DOHH2 (cell line): ENCODE measurements at regions not wholly inside any gene's neighbourhood (a gene's known extent, or its start where the extent isn't known, plus 50 kb on each side); places are given as distances from the start of the nearest gene placed in this dataset.

Source experiments
- H3F3A ChIP-seq: fragments of 200-600 bp; sonication (generic), shearing (Covaris generic); 2 replicates; pipeline ENCODE4 v1.6.0; 2016; ENCODE audit warnings: antibody characterized with exemption, mild to moderate bottlenecking; ENCODE audit not compliant: control insufficient read depth, insufficient read depth
- H3K27ac ChIP-seq: fragments of 200-600 bp; sonication (generic); 2 replicates; pipeline ENCODE4 v1.5.1; 2014; ENCODE audit warnings: low read depth, mild to moderate bottlenecking, low read length, moderate library complexity
- H3K27me3 ChIP-seq: fragments of 200-600 bp; sonication (generic); 2 replicates; pipeline ENCODE4 v1.6.1; 2014; ENCODE audit warnings: mild to moderate bottlenecking, low read length, mixed read lengths; ENCODE audit not compliant: control insufficient read depth
- H3K36me3 ChIP-seq: fragments of 200-600 bp; sonication (generic); 2 replicates; pipeline ENCODE4 v1.6.1; 2014; ENCODE audit warnings: mild to moderate bottlenecking, low read length, moderate library complexity, mixed read lengths; ENCODE audit not compliant: control insufficient read depth
- H3K4me1 ChIP-seq: fragments of 200-600 bp; sonication (generic); 2 replicates; pipeline ENCODE4 v1.6.1; 2014; ENCODE audit warnings: mild to moderate bottlenecking, low read length, mixed read lengths; ENCODE audit not compliant: control insufficient read depth
- H3K4me2 ChIP-seq: fragments of 200-600 bp; sonication (generic); 2 replicates; pipeline ENCODE4 v1.6.0; 2014; ENCODE audit warnings: mild to moderate bottlenecking, low read length, moderate library complexity
- H3K4me3 ChIP-seq: fragments of 200-600 bp; sonication (generic); 2 replicates; pipeline ENCODE4 v1.5.1; 2014; ENCODE audit warnings: mild to moderate bottlenecking, low read length, mixed read lengths
- H3K79me2 ChIP-seq: fragments of 200-600 bp; sonication (generic); 2 replicates; pipeline ENCODE4 v1.6.1; 2014; ENCODE audit warnings: mild to moderate bottlenecking, low read length, mixed read lengths; ENCODE audit not compliant: control insufficient read depth
- H3K9me2 ChIP-seq: fragments of 200-600 bp; sonication (generic); replicated peaks from 2 replicates; pipeline ENCODE4 v1.6.1; 2014; ENCODE audit warnings: mild to moderate bottlenecking, low read length, mixed read lengths; ENCODE audit not compliant: control insufficient read depth
- H3K9me3 ChIP-seq: fragments of 200-600 bp; sonication (generic); 2 replicates; pipeline ENCODE4 v1.6.1; 2014; ENCODE audit warnings: antibody characterized with exemption, low read length, mixed read lengths; ENCODE audit not compliant: control insufficient read depth, insufficient read depth
- H4K20me1 ChIP-seq: fragments of 200-600 bp; sonication (generic); 2 replicates; pipeline ENCODE4 v1.6.0; 2014; ENCODE audit warnings: low read depth, mild to moderate bottlenecking, antibody characterized with exemption, low read length, moderate library complexity; ENCODE audit not compliant: control insufficient read depth, insufficient read depth
- EZH2phosphoT487 ChIP-seq: fragments of 200-600 bp; sonication (generic); IDR thresholded peaks from 2 replicates; pipeline ENCODE4 v1.6.1; 2017; ENCODE audit warnings: borderline replicate concordance, mild to moderate bottlenecking, antibody characterized with exemption, low read length, moderate library complexity, mixed read lengths
- TF ChIP-seq, protein P1 (sequence below): fragments of 200-600 bp; sonication (generic); IDR thresholded peaks from one replicate; pipeline ENCODE4 v1.5.1; 2014; ENCODE audit warnings: antibody characterized with exemption, mild to moderate bottlenecking, low read depth, low read length; ENCODE audit not compliant: poor library complexity, severe bottlenecking

DNA sequence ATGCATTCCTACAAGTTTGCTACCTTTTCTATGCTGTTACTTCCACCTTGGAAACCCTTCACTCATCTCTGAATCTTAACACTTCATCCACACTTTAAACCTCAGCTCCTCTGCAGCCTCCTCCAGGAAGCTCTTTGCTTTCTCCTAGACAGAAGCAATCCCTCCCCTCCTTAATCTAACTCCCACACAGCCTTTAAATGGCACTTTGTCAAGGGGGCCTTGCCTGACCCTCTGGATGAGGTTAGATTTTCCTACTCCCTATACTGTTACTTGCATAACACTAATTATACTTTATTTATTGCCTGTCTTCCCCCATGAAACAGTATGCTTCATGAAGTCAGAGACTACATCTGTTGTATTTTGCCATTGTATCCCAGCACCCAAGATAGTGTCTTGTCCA lies 394.6 kb downstream of the MED13L start:
- H3K27ac ChIP-seq: no peak overlapping the region
- no peak overlapping the region for H3K4me2 ChIP-seq
- H3K36me3 ChIP-seq: no peaks in the 10 kb centered on the region
- no peaks in the 10 kb centered on the region for H3K9me2 ChIP-seq
- no peaks in the 10 kb centered on the region for H3K27me3 ChIP-seq
- no peak for TF ChIP-seq EZH2phosphoT487
- TF ChIP-seq, protein P1, sequence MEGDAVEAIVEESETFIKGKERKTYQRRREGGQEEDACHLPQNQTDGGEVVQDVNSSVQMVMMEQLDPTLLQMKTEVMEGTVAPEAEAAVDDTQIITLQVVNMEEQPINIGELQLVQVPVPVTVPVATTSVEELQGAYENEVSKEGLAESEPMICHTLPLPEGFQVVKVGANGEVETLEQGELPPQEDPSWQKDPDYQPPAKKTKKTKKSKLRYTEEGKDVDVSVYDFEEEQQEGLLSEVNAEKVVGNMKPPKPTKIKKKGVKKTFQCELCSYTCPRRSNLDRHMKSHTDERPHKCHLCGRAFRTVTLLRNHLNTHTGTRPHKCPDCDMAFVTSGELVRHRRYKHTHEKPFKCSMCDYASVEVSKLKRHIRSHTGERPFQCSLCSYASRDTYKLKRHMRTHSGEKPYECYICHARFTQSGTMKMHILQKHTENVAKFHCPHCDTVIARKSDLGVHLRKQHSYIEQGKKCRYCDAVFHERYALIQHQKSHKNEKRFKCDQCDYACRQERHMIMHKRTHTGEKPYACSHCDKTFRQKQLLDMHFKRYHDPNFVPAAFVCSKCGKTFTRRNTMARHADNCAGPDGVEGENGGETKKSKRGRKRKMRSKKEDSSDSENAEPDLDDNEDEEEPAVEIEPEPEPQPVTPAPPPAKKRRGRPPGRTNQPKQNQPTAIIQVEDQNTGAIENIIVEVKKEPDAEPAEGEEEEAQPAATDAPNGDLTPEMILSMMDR: no peak
- no peak overlapping the region for H3K4me3 ChIP-seq
- no peaks in the 10 kb centered on the region for H4K20me1 ChIP-seq
- H3K9me3 ChIP-seq: no peaks in the 10 kb centered on the region
- no peaks in the 10 kb centered on the region for H3F3A ChIP-seq
- no peaks in the 10 kb centered on the region for H3K4me1 ChIP-seq
- no peaks in the 10 kb centered on the region for H3K79me2 ChIP-seq

DNA sequence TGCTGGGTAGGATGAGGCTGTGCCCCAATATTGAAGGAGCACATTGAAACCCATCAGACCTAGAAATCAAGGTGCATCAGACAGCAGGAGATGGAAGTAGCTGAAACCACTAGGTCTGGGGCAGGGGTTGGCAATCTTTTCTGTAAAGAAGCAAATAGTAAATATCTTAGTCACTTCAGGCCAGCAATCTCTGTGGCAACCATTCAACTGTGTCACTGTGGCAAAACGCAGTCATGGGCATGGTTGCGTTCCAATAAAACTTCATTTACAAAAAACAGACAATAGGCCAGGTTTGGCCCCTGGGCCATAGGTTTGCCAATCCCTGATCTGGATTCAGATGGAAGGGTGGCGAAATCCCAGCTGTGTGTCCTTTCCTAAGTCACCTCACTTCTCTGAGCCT lies 397.3 kb downstream of the MED13L start:
- Histone ChIP-seq H3K27me3 (no peaks in the 10 kb centered on the region; the same call in 1 of the 2 replicates), H3K9me3 (no peaks in the 10 kb centered on the region), H3K27ac (no peak overlapping the region), H3K9me2 (no peaks in the 10 kb centered on the region), H3K36me3 (no peaks in the 10 kb centered on the region), H3K4me3 (no peak overlapping the region), H3K79me2 (no peaks in the 10 kb centered on the region), H3K4me1 (no peaks in the 10 kb centered on the region), H3F3A (no peaks in the 10 kb centered on the region), H4K20me1 (no peaks in the 10 kb centered on the region), H3K4me2 (no peak overlapping the region)
- TF ChIP-seq EZH2phosphoT487: no peak
- TF ChIP-seq, protein P1: no peak

DNA sequence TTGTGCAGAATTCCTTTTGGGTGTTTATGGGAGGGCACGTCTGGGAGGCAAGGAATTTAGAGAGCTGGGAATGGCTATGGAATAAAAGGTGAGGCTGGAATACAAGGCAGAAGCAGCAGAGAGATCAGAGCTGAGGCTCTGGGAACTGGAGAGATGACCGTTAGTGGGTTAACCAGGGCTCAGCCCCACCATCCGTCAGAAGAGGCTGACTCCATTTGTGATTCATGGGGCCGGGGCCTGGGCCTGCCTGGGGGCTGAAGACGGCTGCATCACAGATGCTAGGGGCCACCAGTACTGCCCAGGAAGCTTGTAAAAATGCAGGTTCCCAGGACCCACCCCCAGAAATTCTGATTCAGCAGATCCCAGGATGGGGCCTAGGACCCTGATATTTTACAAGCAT lies 398.1 kb downstream of the MED13L start:
- Histone ChIP-seq H3K27me3 (no peaks in the 10 kb centered on the region; the same call in 1 of the 2 replicates), H3K4me2 (no peak overlapping the region), H3K9me3 (no peaks in the 10 kb centered on the region), H3K4me1 (no peaks in the 10 kb centered on the region), H4K20me1 (no peaks in the 10 kb centered on the region), H3F3A (no peaks in the 10 kb centered on the region), H3K36me3 (no peaks in the 10 kb centered on the region), H3K79me2 (no peaks in the 10 kb centered on the region), H3K27ac (no peak overlapping the region), H3K9me2 (no peaks in the 10 kb centered on the region), H3K4me3 (no peak overlapping the region)
- no peak for TF ChIP-seq EZH2phosphoT487
- TF ChIP-seq, protein P1: no peak
